ENCODE measurements at regions not wholly inside any gene's neighbourhood (a gene's known extent, or its start where the extent isn't known, plus 50 kb on each side); places are given as distances from the start of the nearest gene placed in this dataset.

- TF ChIP-seq ELF4 (IDR thresholded peaks at IDR 0.05) (no peak), ARNT (IDR thresholded peaks at IDR 0.05) (no peak), FOXK2 (IDR thresholded peaks at IDR 0.05) (no peak), FOXM1 (IDR thresholded peaks at IDR 0.05; ENCODE audit: borderline replicate concordance) (no peak), BHLHE40 (IDR thresholded peaks at IDR 0.05; ENCODE audit: borderline replicate concordance) (no peak), FOXA1 (IDR thresholded peaks at IDR 0.05) (no peak), SP1 (IDR thresholded peaks at IDR 0.05) (no peak), PKNOX1 (IDR thresholded peaks at IDR 0.05) (no peak), TARDBP (IDR thresholded peaks at IDR 0.05) (no peak), NFRKB (IDR thresholded peaks at IDR 0.05) (no peak), SUZ12 (IDR thresholded peaks at IDR 0.05) (no peak), HDGF (IDR thresholded peaks at IDR 0.05; ENCODE audit: borderline replicate concordance) (no peak)
Measured at GRCh38 chr4:79023799-79024770, 84.8 kb upstream of the PAQR3 start.
